HG03571 (cell line): ENCODE measurements at regions not wholly inside any gene's neighbourhood (a gene's known extent, or its start where the extent isn't known, plus 50 kb on each side); places are given as distances from the start of the nearest gene placed in this dataset.

Source experiments
- ATAC-seq: cut with Tn5 transposase; IDR thresholded peaks from one replicate; pipeline ENCODE4 v1.9.1; 2021; ENCODE audit not compliant: unreplicated experiment

DNA sequence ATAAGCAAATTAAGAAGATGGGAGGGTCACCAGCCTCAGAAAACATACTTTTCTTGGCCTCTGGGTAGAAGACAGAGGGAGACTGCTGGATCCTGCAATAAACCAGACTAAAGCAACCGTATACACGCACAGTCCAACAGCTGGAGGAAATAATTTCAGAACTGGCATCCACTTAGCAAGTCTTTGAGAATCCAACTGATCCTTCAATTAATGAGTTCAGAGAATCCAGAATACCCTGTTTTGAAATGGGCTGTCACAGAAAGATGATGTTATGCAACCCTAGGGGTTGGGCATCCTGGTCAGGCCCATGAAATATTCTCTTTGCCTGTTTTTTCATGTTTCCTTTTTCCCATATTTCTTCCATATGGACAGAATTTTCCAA is 134.0 kb upstream of the MAGI3 start:
- no peak for ATAC-seq

- ATAC-seq, result no peak
Measured at GRCh38 chr1:113259988-113260387, 130.3 kb upstream of the MAGI3 start.

- no peak for ATAC-seq
Measured at GRCh38 chr1:113265196-113265595, 125.1 kb upstream of the MAGI3 start.

- ATAC-seq, result no peak
Measured at GRCh38 chr1:113266788-113267187, 123.5 kb upstream of the MAGI3 start.

GRCh38 chr1:113269168-113269963 is 120.9 kb upstream of the MAGI3 start:
- no peak for ATAC-seq

GRCh38 chr1:113271039-113271438 is 119.3 kb upstream of the MAGI3 start:
- ATAC-seq, result no peak

DNA sequence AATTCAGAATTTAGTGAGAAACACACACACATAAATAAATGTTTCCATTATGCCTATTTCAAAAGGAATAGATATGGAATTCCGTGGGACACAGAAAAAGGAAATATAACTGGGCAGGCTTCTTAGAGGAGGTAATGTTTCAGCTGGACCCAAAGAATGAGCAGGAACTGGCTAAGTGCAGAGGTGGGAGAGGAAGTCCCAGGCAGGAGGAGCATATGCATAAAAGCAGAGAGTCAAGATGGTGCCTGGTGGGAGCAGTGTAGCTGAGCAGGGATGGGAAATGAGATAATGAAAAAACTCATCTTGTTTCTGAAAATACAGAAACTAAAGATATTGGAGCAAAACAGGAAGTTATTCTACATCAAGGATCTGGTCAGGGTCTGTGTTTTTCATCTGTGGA is 115.2 kb upstream of the MAGI3 start:
- no peak for ATAC-seq

DNA sequence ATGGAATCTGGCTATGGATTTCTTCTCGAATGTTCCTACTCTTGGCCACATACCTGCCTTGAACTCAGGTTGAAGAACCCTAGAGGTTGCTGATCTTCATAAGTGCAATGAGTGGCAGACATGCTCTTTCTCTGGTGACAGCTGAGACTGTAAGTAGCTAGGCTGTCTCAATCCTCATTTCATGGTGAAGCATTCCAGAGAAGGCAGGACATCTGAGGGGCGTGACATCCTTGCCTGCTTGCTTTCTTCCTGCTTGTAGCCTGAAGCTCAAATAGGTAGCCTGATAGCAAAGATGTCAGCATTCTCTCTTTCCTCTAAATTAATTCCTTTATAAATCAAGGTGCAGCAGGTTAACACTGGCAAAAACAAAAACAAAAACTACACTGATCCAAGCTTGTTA is 114.6 kb upstream of the MAGI3 start:
- no peak for ATAC-seq

DNA sequence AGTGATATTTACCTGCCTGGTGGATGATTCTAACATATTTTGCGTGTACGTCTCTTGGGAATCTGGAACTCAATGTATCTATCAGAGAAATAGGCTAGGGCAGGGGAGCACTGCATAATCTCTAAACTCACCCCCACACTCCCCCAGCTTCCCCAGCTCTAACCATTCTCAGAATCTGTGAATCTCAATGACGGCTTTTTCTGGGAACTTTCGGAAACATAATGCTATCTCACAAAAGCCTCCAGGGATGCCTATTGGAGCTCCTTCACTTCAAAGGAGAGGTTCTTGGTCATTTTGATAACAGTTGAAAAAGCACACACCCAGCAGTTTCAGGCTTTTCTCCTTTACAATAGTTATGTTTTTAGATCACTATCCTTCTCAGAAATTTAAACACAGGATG is 113.8 kb upstream of the MAGI3 start:
- no peak for ATAC-seq

GRCh38 chr1:113278371-113278770 is 111.9 kb upstream of the MAGI3 start:
- no peak for ATAC-seq

DNA sequence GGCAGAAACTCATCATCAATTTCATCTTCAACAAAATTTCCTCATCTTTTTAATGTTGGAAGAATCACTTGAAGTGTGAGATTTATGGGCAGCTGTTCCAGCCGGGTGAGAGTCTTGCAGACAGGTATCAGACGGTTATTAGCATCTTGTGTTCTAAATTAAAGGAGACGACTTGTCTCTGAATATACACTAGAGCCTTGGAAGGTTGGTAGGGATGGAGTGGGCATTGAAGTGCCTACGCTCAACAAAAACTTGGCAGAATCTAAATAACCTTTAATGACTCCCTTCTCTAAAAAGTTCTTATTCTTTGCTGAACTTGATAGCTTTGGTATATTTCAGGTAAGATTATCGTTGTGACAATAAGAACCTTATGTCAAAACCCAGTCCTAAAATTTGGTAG is 111.5 kb upstream of the MAGI3 start:
- no peak for ATAC-seq

DNA sequence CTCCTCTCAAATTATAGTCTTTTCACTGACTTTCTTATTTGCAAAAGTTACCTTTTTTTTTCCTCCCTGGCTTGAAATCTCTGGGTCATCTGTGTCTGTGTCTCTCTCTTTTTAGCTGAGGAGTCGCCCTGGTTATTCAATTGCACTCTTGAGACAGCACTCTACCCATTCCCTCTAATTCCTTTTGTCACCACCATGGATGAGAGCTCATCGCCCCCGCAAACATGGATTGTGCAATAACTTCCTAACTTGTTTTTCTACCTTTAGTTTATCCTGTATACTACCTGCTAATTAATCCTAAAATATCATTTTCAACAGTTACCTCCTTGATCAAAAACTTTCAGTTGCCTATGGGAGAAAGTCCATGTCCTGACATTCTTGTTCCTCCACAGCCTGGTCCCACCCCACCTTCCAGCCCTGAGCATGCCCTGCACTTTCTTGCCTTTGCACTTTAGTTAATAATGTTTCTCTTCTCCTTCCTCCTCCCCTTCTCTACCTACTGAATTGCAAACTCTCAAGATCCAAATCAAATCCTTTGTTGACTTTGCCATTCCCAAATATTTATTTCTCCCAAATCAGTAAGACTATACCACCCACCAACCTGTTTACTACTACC is 110.4 kb upstream of the MAGI3 start:
- ATAC-seq, result no peak

- ATAC-seq, result no peak
Measured at GRCh38 chr1:113280581-113280980, 109.7 kb upstream of the MAGI3 start.

DNA sequence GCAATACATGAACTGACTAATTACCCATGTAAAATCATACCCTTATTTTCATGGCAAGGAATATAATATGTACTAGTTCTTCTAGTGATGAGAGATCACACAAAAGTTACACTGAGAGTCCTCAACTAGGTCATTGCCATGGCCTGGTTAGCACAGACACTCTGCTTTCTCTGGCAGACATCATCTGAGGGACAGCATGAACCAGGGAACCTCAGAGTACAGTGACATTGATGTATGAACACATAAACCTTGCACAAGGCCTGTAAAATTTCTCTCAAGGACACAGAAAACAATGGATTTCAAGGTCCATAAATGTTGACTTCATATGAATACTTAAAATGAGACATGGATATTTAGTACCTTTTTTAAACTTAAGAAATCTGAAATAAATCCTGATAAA is 108.8 kb upstream of the MAGI3 start:
- ATAC-seq, result no peak

DNA sequence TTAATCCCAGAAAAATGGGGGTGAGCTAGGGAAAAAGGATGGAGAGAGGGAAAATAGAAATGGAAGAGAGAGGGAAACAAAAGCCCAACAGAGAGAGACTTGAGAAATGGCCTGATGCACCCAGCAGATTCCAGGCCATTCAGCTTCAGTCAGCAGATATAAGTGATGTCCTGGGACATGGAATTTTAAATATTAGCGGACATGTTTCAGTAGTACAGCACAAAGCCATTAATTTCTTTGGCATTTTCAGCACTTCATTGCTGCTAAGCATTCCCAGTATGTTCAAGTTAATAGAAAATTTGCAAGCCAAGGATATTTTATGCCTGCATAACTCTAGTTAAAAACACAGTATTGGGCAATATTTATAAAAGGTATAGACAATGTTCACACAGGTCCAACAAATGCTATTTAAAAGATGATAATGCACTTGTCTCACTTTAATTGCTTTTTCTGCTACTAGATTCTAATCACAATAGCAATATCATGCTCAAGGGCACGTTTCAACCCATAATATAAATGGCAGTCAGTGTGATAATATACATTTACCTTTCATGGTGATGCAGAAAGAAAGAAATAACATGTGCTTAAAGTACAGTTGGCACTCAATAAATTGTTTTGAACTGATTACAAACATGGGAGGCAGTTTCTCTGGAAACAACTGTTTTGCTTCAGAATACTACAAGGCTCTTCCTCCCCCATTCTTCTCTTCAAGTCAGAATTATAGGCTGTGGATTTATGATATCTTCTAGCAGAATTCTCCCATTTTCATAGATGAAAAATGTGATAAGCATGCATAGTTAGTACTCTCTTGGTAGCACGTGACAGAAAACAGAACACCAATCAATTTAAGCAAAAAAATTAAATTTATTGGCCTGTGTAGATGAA is 108.1 kb upstream of the MAGI3 start:
- ATAC-seq, result no peak

- no peak for ATAC-seq
Measured at GRCh38 chr1:113282893-113283285, 107.4 kb upstream of the MAGI3 start.

DNA sequence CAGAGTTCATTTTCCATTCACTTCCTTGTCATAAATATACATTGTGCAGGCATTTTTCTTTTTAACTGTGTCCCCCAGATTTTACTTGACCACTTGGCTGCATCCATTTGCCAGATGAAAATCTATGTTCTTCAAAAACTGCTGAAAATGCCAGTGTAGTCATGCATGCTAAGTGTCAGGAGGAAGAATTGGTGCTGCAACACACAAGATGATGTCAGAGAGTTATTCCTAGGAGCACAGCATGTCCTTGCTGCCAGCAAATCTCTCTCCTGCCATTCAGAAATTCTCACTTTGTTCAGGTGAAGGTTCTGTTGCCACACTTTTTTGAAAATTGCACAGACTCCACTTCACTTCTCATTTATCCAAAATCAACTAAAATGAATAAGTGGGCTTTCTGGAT is 106.4 kb upstream of the MAGI3 start:
- no peak for ATAC-seq

- no peak for ATAC-seq
Measured at GRCh38 chr1:113286156-113286555, 104.2 kb upstream of the MAGI3 start.

DNA sequence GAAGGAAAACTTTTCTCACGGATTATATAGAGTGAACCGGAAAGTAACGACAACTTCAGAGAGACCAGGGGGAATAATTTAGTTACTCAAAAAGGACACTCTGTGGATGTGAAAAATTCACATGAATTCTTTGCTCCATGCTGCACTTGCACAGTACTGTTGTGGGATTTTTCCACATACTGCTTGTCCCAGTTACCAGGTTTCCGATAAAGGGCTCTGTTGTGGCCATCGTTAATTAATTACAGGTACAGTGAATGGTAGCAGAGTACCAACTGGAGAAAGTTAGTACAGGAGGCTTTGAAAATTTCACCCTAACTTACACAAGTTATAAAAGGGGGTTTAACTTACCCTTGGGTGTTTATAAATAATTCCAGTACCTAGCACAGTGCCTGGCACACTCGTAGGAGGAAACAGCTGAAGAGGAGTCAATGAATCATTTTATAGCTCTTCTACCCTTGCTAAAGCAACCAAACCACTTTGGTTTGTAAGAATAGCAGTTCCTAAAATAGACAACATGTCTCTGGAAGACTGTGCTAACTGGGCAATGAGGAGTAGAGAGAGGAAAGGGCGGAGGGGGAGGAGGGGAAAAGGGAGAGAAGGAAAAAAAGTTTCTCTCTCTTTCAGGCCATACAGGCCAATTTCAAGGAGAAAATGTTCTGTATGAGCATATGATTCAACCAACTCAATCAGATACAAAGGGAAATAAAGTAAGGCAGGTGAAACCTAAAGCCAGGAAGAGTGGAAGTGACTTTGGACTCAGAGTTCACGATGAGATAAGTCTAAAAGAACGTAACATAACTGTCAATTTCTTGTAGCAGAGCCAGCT is 98.3 kb upstream of the MAGI3 start:
- no peak for ATAC-seq

- ATAC-seq, result no peak
Measured at GRCh38 chr1:113292603-113293255, 97.6 kb upstream of the MAGI3 start.

GRCh38 chr1:113293256-113293626 is 97.1 kb upstream of the MAGI3 start:
- no peak for ATAC-seq
